Stromal cell of bone marrow (primary cell): ENCODE measurements at regions not wholly inside any gene's neighbourhood (a gene's known extent, or its start where the extent isn't known, plus 50 kb on each side); places are given as distances from the start of the nearest gene placed in this dataset.
"Not testable (repeated sequence)": the region's sequence is repeated elsewhere in the genome, so short reads cannot be mapped to it uniquely, and the experiment has no call there.

Experiments
- DNase-seq: peaks from one replicate; pipeline ENCODE4 v3.0.0-alpha.2; 2012; ENCODE audit warnings: low read depth

- no peak for DNase-seq
These were observed 252.0 kb downstream of the NR2F2 start for GRCh38 chr15:96582473-96582872.

DNA sequence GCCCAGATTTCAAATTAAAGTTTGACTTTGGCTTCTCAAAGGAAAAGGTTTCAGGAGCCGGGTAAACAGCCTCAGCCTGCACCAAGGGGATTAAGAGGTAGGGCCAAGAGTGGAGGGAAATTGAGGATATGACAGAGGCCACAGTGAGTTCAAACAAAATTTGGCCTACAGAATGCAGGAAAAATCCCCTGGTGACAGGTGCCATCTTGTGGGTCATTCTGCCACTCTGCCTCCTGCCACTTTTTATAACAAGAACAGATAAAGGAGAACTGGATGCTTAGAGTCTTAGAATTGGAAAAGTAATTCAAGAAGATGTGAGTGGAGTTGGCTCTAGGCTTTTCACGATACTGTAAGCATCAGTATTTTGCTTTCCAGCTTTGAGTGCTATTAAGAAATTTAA lies 253.2 kb downstream of the NR2F2 start:
- no peak for DNase-seq

- DNase-seq, result peak; percentile 6
These were observed 255.2 kb downstream of the NR2F2 start for GRCh38 chr15:96585484-96586386.

GRCh38 chr15:96586901-96587300 lies 256.4 kb downstream of the NR2F2 start:
- no peak for DNase-seq

DNA sequence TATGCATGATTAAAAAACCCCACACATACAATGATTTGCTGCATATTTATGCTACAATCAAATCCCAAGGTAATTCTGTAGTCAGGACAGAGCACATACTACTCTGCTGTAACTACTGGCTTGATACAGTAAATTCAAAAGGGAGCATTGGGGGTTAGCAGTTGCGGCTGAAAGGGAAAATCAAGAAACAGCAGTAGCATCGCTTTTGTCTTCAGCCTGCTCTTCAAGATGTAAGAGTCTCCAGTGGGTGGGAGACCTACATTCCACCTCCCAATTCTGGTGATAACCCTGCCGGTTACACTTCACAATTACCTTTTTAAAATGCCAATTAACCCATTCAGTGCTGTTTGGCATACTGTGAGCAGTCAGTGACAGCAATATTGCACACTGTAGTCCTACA lies 259.4 kb downstream of the NR2F2 start:
- no peak for DNase-seq

GRCh38 chr15:96593735-96594134 lies 263.2 kb downstream of the NR2F2 start:
- no peak for DNase-seq

GRCh38 chr15:96595951-96596350 lies 265.5 kb downstream of the NR2F2 start:
- no peak for DNase-seq

- no peak for DNase-seq
These were observed 268.0 kb downstream of the NR2F2 start for GRCh38 chr15:96598514-96598913.

GRCh38 chr15:96599268-96599667 lies 268.8 kb downstream of the NR2F2 start:
- no peak for DNase-seq

DNA sequence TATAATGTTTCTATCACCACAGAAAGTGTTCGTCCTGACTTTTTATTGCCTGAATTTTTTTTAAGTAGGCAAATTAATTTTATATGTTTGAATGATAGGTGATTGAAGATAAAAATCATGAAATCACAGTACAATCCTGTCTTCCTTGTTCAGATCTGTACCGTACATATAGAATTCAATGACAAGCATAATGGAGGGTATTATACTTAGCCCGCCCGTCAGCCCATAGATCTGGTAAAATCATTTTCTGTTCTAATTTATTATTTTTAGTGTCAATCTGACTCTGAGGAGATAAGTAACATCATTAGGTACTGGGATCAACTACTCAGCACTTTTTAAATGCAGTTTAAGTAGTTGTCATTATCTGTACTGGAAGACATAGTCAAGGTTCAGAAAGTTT lies 269.9 kb downstream of the NR2F2 start:
- no peak for DNase-seq

- no peak for DNase-seq
These were observed 276.1 kb downstream of the NR2F2 start for GRCh38 chr15:96606617-96607016.

- DNase-seq, result no peak
These were observed 280.3 kb downstream of the NR2F2 start for GRCh38 chr15:96610757-96611156.

DNA sequence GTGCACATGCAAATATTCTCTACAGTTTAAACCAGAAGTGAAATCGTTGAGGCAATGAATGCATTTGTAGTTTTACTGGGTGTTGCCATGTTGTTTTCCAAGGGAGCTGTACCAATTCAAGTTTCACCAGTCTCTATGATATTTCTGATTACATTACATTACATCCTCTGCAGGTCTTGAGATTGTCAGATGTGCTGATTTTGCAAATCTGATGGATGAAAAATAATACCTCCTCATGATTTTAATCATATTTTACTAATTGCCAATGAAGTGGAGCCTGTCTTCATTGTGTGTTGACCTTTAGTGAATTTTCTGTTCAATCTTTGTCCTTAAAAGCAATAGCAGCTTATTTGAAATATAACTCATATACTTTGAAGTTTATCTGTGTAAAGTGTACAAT lies 282.4 kb downstream of the NR2F2 start:
- no peak for DNase-seq

- DNase-seq, result no peak
These were observed 288.7 kb downstream of the NR2F2 start for GRCh38 chr15:96619174-96619573.

GRCh38 chr15:96622714-96623113 lies 292.2 kb downstream of the NR2F2 start:
- DNase-seq, result no peak

- DNase-seq, result no peak
These were observed 294.8 kb downstream of the NR2F2 start for GRCh38 chr15:96625256-96625655.

DNA sequence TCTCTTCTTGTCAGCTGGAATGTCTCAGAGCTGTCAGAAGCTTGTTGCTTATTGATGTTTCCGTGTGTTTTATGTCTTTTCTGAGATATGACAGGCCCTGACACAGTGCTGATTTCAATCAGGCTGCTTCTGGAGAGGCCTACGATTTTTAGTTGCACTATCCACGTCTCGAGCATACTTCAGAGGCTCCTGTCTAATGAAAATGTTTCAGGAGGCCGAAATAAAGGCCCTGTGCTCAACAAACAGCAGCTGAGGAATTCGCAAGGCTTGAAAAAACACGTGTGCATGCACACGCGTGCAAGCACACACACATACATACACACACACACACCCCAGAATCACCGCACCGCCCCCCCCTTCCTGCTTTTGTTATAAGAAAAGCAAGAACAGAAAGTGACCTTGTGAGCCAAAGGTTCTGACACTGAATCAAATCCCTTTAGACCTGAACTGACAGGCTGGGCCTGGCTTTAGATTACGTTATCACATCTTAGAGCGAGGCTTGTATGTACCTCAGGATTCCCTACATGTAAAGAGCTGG lies 296.6 kb downstream of the NR2F2 start:
- no peak for DNase-seq

DNA sequence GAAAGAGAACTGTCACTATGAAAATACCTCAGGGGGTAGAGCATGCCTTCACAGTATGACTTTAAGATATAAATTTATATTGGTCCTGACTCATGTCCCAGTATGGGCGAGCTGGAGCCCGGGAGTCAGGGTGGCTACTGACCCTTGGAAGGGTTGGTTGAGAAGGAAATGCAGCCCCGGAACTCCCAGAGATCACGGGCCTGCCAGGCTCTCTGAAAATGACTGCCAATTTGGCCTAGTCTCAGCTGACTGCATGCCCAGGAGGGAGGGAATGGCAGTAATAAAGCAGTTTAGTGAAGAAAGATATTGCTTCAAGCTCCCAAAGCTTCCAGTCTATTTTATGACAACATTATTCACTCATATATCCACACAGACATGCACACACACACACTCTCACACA lies 299.0 kb downstream of the NR2F2 start:
- no peak for DNase-seq

DNA sequence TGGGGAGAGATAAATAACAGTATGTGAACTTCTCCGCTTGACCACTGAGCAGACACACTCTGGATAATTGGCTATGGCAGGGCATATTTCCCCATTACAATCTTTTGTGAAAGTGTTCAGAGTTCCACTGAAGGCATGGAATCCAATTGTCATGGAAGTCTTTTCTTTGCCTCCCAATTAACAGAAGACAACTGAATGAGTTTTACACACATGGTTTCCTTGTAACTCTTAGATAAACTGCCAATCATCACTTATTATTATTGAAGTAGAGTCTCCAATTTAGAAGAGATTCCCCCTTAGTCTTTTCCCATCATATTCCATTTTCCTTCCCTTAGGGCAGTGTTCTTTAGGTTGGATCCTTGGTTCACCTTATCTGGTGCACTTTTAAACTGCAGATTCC lies 308.3 kb downstream of the NR2F2 start:
- no peak for DNase-seq

DNA sequence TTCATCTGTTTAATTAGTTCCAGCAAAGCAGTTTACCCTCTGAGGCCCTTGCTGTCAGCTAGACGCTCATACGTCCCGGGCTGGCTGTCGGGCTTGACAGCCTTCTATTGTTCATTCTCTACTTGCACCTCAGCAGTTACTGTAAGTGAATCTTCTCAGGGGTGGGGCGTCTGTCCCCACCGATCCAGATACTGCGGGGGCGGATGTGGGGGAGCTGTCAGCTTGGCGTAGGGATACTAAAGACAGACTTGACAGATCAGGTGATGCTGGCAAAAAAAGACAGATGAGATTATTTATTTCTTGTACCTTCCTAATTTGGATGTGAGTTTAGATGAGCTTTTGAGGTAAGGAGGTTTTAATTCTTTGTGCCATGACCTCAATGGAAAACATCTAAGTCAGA lies 315.3 kb downstream of the NR2F2 start:
- no peak for DNase-seq

- DNase-seq, result no peak
These were observed 318.4 kb downstream of the NR2F2 start for GRCh38 chr15:96648866-96649265.

DNA sequence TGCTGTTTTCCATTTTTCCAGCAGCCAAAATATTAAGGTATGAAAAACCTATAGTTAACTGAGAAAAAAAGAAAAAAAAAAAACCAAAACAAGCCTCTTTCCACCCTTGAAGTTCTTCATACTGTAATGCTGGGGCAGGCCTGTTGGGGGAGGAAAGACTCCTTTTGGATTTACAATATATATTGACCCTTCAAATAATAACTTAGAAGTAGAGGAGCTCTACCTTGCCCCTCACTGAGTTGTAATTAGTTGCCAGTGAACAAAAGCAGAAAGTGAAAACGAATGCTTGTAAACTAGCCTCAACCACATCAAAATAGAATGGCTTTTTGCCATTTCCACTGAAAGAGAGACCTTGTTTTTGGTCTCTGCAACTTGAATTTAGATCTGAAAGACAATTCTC lies 326.6 kb downstream of the NR2F2 start:
- no peak for DNase-seq

GRCh38 chr15:96666979-96667378 lies 336.5 kb downstream of the NR2F2 start:
- DNase-seq, result not testable (repeated sequence)

- no peak for DNase-seq
These were observed 339.9 kb downstream of the NR2F2 start for GRCh38 chr15:96670389-96670788.
